ENCODE measurements at regions not wholly inside any gene's neighbourhood (a gene's known extent, or its start where the extent isn't known, plus 50 kb on each side); places are given as distances from the start of the nearest gene placed in this dataset.

- no peak overlapping the region for H3K27ac ChIP-seq (ENCODE audit: low read depth in 1 of 2, low read length in 1 of 2)
- no peak overlapping the region for H3K4me3 ChIP-seq
- no peak overlapping the region for H3K9ac ChIP-seq (ENCODE audit: insufficient read depth in 1 of 2, low read length in 2 of 2)
- no peaks in the 10 kb centered on the region for H3K9me3 ChIP-seq (ENCODE audit: control insufficient read depth in 4 of 4, insufficient read depth in 3 of 4, low read length in 3 of 4)
- no peak for DNase-seq
- H3K4me1 ChIP-seq (ENCODE audit: control insufficient read depth in 5 of 5, insufficient read depth in 5 of 5, low read length in 5 of 5), result no peaks in the 10 kb centered on the region
- H3K36me3 ChIP-seq (ENCODE audit: control insufficient read depth in 4 of 4, insufficient read depth in 4 of 4, low read length in 4 of 4), result no peaks in the 10 kb centered on the region
- H3K27me3 ChIP-seq (ENCODE audit: control insufficient read depth in 3 of 3, insufficient read depth in 3 of 3, low read length in 2 of 3), result no peaks in the 10 kb centered on the region
- TF ChIP-seq CTCF (IDR thresholded peaks at IDR 0.05; ENCODE audit: control extremely low read depth, extremely low read depth), result no peak
- 37 to 61% methylated on average over 1 of the region's 1 CpG for WGBS, 2 donors
- ATAC-seq (ENCODE audit: insufficient read depth, low FRiP score), result no peak
Measured at GRCh38 chr3:157872902-157873301, 233.3 kb downstream of the SHOX2 start.

GRCh38 chr3:157871838-157872460 is 234.3 kb downstream of the SHOX2 start:
- no peak overlapping the region for H3K27ac ChIP-seq (ENCODE audit: low read depth in 1 of 2, low read length in 1 of 2)
- 57% methylated on average over 3 of the region's 3 CpGs for WGBS, 2 donors
- no peak overlapping the region for H3K9ac ChIP-seq (ENCODE audit: insufficient read depth in 1 of 2, low read length in 2 of 2)
- H3K9me3 ChIP-seq (ENCODE audit: control insufficient read depth in 4 of 4, insufficient read depth in 3 of 4, low read length in 3 of 4), result no peaks in the 10 kb centered on the region
- no peaks in the 10 kb centered on the region for H3K27me3 ChIP-seq (ENCODE audit: control insufficient read depth in 3 of 3, insufficient read depth in 3 of 3, low read length in 2 of 3)
- H3K4me1 ChIP-seq (ENCODE audit: control insufficient read depth in 5 of 5, insufficient read depth in 5 of 5, low read length in 5 of 5), result no peaks in the 10 kb centered on the region
- H3K4me3 ChIP-seq, result no peak overlapping the region
- no peaks in the 10 kb centered on the region for H3K36me3 ChIP-seq (ENCODE audit: control insufficient read depth in 4 of 4, insufficient read depth in 4 of 4, low read length in 4 of 4)
- DNase-seq (no peak), ATAC-seq (ENCODE audit: insufficient read depth, low FRiP score) (no peak)
- no peak for TF ChIP-seq CTCF (IDR thresholded peaks at IDR 0.05; ENCODE audit: control extremely low read depth, extremely low read depth)

- 86 to 87% methylated on average over 7 of the region's 7 CpGs for WGBS, 2 donors
- no peaks in the 10 kb centered on the region for H3K9me3 ChIP-seq (ENCODE audit: control insufficient read depth in 4 of 4, insufficient read depth in 3 of 4, low read length in 3 of 4)
- no peak overlapping the region for H3K4me3 ChIP-seq
- ATAC-seq (ENCODE audit: insufficient read depth, low FRiP score), result no peak
- DNase-seq, result no peak
- no peak overlapping the region for H3K27ac ChIP-seq (ENCODE audit: low read depth in 1 of 2, low read length in 1 of 2)
- H3K27me3 ChIP-seq (ENCODE audit: control insufficient read depth in 3 of 3, insufficient read depth in 3 of 3, low read length in 2 of 3), result no peaks in the 10 kb centered on the region
- H3K4me1 ChIP-seq (ENCODE audit: control insufficient read depth in 5 of 5, insufficient read depth in 5 of 5, low read length in 5 of 5), result no peaks in the 10 kb centered on the region
- H3K9ac ChIP-seq (ENCODE audit: insufficient read depth in 1 of 2, low read length in 2 of 2), result no peak overlapping the region
- no peaks in the 10 kb centered on the region for H3K36me3 ChIP-seq (ENCODE audit: control insufficient read depth in 4 of 4, insufficient read depth in 4 of 4, low read length in 4 of 4)
- no peak for TF ChIP-seq CTCF (IDR thresholded peaks at IDR 0.05; ENCODE audit: control extremely low read depth, extremely low read depth)
Measured at GRCh38 chr3:157871248-157871647, 235.0 kb downstream of the SHOX2 start.

GRCh38 chr3:157868946-157869345 is 237.3 kb downstream of the SHOX2 start:
- WGBS, 2 donors, result 33 to 48% methylated on average over 2 of the region's 2 CpGs
- ATAC-seq (ENCODE audit: insufficient read depth, low FRiP score) (no peak), DNase-seq (no peak)

More at GRCh38 chr3:157868946-157869345, 237.3 kb downstream of the SHOX2 start:
- no peak for TF ChIP-seq CTCF (IDR thresholded peaks at IDR 0.05; ENCODE audit: control extremely low read depth, extremely low read depth)
- Histone ChIP-seq H3K9me3 (ENCODE audit: control insufficient read depth in 4 of 4, insufficient read depth in 3 of 4, low read length in 3 of 4) (no peaks in the 10 kb centered on the region), H3K4me1 (ENCODE audit: control insufficient read depth in 5 of 5, insufficient read depth in 5 of 5, low read length in 5 of 5) (no peaks in the 10 kb centered on the region), H3K27ac (ENCODE audit: low read depth in 1 of 2, low read length in 1 of 2) (no peak overlapping the region), H3K9ac (ENCODE audit: insufficient read depth in 1 of 2, low read length in 2 of 2) (no peak overlapping the region), H3K36me3 (ENCODE audit: control insufficient read depth in 4 of 4, insufficient read depth in 4 of 4, low read length in 4 of 4) (no peaks in the 10 kb centered on the region), H3K4me3 (no peak overlapping the region), H3K27me3 (ENCODE audit: control insufficient read depth in 3 of 3, insufficient read depth in 3 of 3, low read length in 2 of 3) (no peaks in the 10 kb centered on the region)

Data from lung (tissue), 11 donors.